ENCODE measurements at regions not wholly inside any gene's neighbourhood (a gene's known extent, or its start where the extent isn't known, plus 50 kb on each side); places are given as distances from the start of the nearest gene placed in this dataset.

DNA sequence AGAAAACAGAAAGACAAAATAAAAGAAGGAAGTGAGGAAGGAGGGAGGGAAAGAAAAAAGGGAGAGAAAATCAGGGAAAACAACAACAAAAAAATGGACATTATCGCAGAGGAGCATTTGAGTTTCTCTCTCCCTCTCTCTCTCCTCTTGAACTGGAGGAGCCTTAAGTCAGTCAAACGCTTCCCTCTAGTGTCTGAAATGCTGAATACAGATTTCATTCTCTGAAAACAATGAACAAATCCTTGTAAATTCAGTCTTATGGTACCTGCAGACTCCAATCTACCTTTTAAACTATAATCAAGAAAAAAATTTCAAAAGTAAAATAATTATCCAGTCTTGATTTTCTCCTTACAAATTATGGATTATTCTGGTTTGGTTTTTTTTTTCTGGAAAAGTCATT lies 89.2 kb upstream of the PFKP start:
- no peak overlapping the region for H3K27ac Mint-ChIP-seq

DNA sequence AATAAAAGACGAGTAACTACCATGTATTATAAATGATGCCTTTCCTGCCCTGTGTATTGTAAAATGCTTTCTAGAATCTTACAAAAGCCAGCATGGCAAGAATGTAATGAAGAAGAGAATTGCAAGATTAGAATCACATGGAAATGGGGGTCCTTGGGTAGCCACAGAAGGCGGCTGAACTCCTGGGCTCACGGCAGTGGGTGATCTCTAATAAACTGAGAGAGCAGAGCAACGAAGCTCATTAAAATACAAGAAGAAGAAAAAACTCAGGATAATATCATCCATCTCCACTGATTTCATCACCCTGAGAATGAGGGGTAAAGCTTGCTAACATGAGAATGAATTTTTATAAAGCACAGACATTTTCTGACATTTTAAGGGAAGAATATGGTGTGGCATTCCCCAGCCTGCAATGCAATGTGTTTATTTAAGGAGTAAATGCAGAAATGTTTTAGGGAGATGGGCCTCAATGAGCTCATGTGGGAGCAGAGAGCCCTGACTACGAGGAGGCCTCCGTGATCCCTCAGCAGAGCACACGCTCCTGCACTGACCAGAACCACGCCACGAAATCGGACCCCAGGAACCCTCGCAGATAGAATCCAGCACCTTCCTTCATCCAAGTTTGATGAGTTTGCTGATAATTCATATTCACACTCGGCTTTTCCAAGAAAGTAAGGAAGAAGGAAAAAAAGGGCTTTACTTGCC lies 92.7 kb upstream of the PFKP start:
- Mint-ChIP-seq H3K4me3 (no peak overlapping the region), H3K27ac (no peak overlapping the region), H3K9me3 (no peaks in the 10 kb centered on the region), H3K36me3 (ENCODE audit: insufficient read depth) (no peaks in the 10 kb centered on the region), H3K4me1 (ENCODE audit: low read depth in 2 of 2) (no peaks in the 10 kb centered on the region), H3K27me3 (peaks cover 8 to 12% of the 10 kb centered on the region in 2 donors)
- DNase-seq, result no peak
- no peak for ATAC-seq (replicated peaks)

More for the DNA sequence above, 89.2 kb upstream of the PFKP start:
- Mint-ChIP-seq H3K27me3 (peaks cover 10 to 32% of the 10 kb centered on the region in 2 donors), H3K4me1 (ENCODE audit: low read depth in 2 of 2) (no peaks in the 10 kb centered on the region), H3K9me3 (no peaks in the 10 kb centered on the region), H3K4me3 (no peak overlapping the region), H3K36me3 (ENCODE audit: insufficient read depth) (no peaks in the 10 kb centered on the region)
- ATAC-seq (replicated peaks) (no peak), DNase-seq (no peak)

DNA sequence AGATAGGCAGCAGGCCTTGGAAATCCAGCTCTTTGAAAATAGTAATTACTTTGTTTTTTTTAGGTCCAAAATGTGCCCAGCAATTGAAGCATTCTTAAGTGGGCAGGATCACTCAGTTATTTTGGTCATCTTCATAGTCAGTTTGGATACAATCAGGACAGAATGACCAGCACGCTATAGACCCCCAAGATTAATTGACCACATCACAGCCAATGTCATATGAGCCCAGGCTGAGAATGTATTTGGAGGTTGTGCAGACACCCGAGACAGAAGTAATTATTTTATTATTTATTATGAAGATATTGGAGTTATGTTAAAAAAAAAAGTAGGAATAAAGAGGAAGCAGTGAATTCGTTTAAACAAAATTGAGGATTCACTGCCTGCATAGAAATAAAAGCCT lies 93.3 kb upstream of the PFKP start:
- Mint-ChIP-seq H3K4me3 (no peak overlapping the region), H3K36me3 (ENCODE audit: insufficient read depth) (no peaks in the 10 kb centered on the region), H3K9me3 (no peaks in the 10 kb centered on the region), H3K4me1 (ENCODE audit: low read depth in 2 of 2) (no peaks in the 10 kb centered on the region), H3K27ac (no peak overlapping the region), H3K27me3 (peaks cover 8 to 12% of the 10 kb centered on the region in 2 donors)
- ATAC-seq (replicated peaks) (no peak), DNase-seq (no peak)

DNA sequence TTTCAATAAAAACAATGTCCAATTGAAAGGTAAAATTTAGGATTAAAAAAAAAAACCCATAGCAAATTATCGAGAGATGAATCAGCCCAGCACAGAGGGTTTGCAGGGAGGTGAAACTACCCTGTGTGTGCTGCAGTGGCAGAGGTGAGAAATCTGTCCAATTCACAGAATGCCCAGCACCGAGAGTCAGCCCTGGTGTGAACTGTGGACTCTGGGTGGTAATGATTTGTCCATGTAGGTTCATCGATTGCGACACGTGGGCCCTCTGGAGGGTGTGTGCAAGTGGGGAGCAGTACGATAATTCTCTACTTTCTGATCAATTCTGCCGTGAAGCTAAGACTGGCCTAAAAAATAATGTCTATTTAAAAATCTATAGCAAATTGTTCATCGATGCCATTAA lies 94.5 kb upstream of the PFKP start:
- no peaks in the 10 kb centered on the region for H3K9me3 Mint-ChIP-seq
- DNase-seq (no peak), ATAC-seq (replicated peaks) (no peak)
- no peak overlapping the region for H3K27ac Mint-ChIP-seq
- H3K27me3 Mint-ChIP-seq, result peaks cover 10 to 18% of the 10 kb centered on the region in 2 donors
- no peak overlapping the region for H3K4me3 Mint-ChIP-seq
- H3K4me1 Mint-ChIP-seq (ENCODE audit: low read depth in 2 of 2), result no peaks in the 10 kb centered on the region
- H3K36me3 Mint-ChIP-seq (ENCODE audit: insufficient read depth), result no peaks in the 10 kb centered on the region

DNA sequence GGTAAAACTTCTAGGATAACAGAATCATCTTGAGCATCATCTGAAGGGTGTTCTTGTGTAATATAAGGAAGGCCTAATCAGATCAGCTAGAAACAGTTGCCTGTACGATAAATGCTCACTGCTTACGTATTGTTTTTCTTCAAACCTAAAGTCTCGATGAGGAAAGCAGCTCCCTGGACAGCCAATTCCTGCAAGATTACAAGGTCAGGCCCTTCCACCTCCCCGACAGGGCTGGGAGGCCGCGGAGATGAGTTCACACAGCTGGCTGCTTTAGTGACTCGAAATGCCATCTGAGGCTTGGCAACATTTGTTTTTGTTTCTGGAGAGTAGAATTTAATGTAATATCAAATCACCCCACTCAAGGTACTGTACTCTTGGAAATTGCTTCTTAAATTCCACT lies 95.1 kb upstream of the PFKP start:
- no peak overlapping the region for H3K27ac Mint-ChIP-seq
- H3K4me1 Mint-ChIP-seq (ENCODE audit: low read depth in 2 of 2), result no peaks in the 10 kb centered on the region
- no peak overlapping the region for H3K4me3 Mint-ChIP-seq
- DNase-seq (no peak), ATAC-seq (replicated peaks) (no peak)
- no peaks in the 10 kb centered on the region for H3K36me3 Mint-ChIP-seq (ENCODE audit: insufficient read depth)
- H3K27me3 Mint-ChIP-seq, result peaks cover 16 to 24% of the 10 kb centered on the region in 2 donors
- H3K9me3 Mint-ChIP-seq, result no peaks in the 10 kb centered on the region

DNA sequence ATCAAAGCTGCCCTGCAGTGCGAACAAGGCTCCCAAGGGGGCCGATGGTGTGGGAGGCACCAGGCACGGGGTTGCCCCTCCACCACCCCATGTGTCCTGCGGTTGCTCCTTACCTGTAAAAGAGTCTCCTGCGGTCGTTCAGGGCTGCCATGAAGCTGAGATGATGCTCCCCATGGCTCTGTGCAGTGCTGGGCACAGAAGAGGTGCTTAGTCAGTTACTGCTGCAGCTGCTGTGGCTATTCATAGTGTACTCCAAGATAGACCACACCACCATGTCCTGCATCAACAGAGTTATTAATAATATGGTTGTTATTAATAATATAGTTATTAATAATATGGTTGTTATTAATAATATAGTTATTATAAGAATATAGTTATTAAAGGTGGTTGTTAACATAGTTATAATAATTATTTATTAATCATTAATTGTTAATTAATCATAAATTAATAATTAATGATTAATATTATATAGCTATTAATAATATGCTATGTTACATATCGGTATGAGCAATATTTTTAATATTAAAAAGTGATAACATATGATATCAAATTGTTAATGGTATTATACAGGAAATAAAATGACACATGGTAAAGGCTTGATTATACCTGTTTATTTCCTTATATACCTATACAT lies 97.0 kb upstream of the PFKP start:
- ATAC-seq (replicated peaks), result no peak
- peaks cover 30 to 31% of the 10 kb centered on the region in 2 donors for H3K27me3 Mint-ChIP-seq

DNA sequence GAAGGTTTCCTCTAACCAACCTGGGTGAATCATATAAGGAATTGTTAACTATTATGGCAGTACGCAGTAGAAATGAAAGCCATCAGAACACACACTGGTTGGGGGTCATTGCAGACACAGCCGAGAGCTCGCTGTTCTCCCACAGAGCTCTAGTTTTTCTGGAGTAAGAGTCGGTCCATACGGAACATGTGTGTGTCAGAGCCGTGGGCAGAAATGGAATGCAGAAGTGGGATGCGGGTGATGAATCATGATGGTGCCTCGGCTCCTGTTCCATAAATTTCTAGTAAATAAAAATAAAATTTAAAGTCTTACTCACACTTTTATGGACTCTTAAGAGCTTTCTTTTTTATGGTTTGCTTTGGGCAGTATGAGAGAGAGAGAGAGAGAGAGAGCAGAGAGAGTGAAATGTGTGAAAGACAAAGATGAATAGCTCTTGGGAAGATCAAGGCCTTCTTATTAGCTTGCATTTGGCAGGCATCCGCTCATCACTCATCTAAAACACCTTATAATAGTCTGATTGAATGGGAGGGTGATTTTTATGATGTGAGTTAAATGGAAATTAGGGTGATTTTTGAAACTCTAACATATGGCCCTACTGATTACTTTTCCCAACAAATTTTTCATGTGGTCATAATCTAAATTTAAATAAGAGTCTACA lies 98.8 kb upstream of the PFKP start:
- H3K9me3 Mint-ChIP-seq, result no peaks in the 10 kb centered on the region
- peaks cover 34 to 37% of the 10 kb centered on the region in 2 donors for H3K27me3 Mint-ChIP-seq
- no peak overlapping the region for H3K4me3 Mint-ChIP-seq
- H3K27ac Mint-ChIP-seq, result no peak overlapping the region
- H3K4me1 Mint-ChIP-seq (ENCODE audit: low read depth in 2 of 2), result no peaks in the 10 kb centered on the region
- ATAC-seq (replicated peaks) (no peak), DNase-seq (no peak)
- H3K36me3 Mint-ChIP-seq (ENCODE audit: insufficient read depth), result no peaks in the 10 kb centered on the region

More for the DNA sequence above, 97.0 kb upstream of the PFKP start:
- no peak overlapping the region for H3K4me3 Mint-ChIP-seq
- H3K9me3 Mint-ChIP-seq, result no peaks in the 10 kb centered on the region
- H3K27ac Mint-ChIP-seq, result no peak overlapping the region
- H3K4me1 Mint-ChIP-seq (ENCODE audit: low read depth in 2 of 2), result no peaks in the 10 kb centered on the region
- no peak for DNase-seq
- H3K36me3 Mint-ChIP-seq (ENCODE audit: insufficient read depth), result no peaks in the 10 kb centered on the region

DNA sequence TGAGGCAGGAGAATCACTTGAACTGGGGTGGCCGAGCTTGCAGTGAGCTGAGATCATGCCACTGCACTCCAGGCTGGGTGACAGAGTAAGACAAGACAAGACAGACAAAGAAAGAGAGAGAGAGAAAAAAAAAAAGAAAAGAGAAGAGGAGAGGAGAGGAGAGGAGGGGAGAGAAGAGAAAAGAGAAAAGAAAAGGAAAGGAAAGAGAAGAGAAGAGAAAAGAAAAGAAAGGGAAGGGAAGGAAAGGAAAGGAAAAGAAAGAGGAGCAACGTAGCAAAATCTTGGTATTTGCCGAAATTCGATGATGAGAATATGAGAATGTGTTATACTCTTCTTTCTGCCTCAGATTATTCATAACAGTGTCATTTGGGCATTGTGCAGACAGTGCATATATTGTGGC lies 101.2 kb upstream of the PFKP start:
- ATAC-seq (replicated peaks) (no peak), DNase-seq (no peak)
- peaks cover 43 to 49% of the 10 kb centered on the region in 2 donors for H3K27me3 Mint-ChIP-seq
- H3K27ac Mint-ChIP-seq, result no peak overlapping the region
- H3K4me1 Mint-ChIP-seq (ENCODE audit: low read depth in 2 of 2), result no peaks in the 10 kb centered on the region
- no peak overlapping the region for H3K4me3 Mint-ChIP-seq
- no peaks in the 10 kb centered on the region for H3K9me3 Mint-ChIP-seq
- H3K36me3 Mint-ChIP-seq (ENCODE audit: insufficient read depth), result no peaks in the 10 kb centered on the region

DNA sequence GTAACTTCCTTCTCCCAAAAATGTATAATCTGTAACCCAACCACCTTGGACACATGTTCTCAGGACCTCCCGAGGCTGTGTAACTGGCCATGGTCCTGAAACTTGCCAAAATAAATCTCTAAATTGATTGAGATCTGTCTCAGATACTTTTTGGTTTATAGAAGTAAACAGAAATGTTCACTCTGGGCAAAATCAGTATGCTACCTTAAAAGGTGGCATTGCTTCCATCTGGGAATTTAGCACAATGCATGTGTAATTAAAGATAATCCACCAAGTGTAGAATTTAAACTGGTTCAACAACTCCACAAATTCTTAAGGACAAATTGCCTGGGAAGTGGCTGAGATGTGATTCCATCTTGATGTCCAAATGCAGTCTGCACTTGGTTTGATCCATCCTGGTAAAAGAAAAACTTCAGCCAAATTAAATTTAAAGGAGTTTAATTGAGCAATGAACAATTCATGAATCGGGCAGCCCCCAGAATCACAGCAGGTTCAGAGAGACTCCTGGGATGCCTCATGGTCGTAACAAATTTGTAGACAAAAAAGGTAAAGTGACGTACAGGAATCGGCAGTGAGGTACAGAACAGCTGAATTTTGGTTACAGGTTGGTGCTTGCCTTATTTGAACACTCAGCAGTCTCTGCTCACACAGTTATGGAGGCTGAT lies 102.6 kb upstream of the PFKP start:
- no peaks in the 10 kb centered on the region for H3K9me3 Mint-ChIP-seq
- ATAC-seq (replicated peaks) (no peak), DNase-seq (no peak)
- peaks cover 48 to 49% of the 10 kb centered on the region in 2 donors for H3K27me3 Mint-ChIP-seq
- no peak overlapping the region for H3K27ac Mint-ChIP-seq
- no peaks in the 10 kb centered on the region for H3K4me1 Mint-ChIP-seq (ENCODE audit: low read depth in 2 of 2)
- H3K4me3 Mint-ChIP-seq, result no peak overlapping the region
- no peaks in the 10 kb centered on the region for H3K36me3 Mint-ChIP-seq (ENCODE audit: insufficient read depth)

DNA sequence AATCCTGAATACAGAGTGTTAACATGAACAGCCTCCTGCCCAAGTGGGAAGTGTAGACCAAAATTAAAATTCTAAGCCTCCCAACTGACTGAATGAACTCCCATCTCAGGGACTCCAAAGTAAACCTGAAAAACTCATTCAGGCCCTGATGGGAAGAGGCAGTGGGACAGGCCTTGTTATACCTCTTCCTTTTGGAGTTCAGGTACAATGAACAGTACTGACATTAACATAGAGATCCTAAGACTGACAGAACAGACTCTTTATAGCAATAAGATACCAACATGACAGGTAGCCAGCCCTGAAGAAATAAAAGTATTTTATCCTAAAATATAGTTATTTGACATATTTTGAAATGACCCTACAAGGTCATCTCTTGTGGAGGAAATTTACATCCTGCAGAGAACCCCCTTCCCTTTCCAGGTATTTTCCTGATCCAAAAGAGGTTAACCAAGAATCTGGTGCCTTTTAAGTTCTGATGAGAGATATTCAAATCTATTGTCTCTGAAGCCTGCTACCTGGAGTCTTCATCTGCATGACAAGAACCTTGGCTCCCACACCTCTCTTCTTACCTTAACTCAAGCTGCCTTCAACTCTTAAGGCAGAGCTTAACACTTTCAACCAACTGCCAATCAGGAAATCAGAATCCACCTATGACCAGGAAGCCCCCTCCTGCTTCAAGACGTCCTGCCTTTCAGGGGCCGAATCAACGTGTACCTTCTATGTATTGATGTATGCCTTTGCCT lies 103.3 kb upstream of the PFKP start:
- no peaks in the 10 kb centered on the region for H3K4me1 Mint-ChIP-seq (ENCODE audit: low read depth in 2 of 2)
- ATAC-seq (replicated peaks) (no peak), DNase-seq (no peak)
- H3K4me3 Mint-ChIP-seq, result no peak overlapping the region
- H3K9me3 Mint-ChIP-seq, result no peaks in the 10 kb centered on the region
- H3K27me3 Mint-ChIP-seq, result peaks cover 49 to 51% of the 10 kb centered on the region in 2 donors
- H3K36me3 Mint-ChIP-seq (ENCODE audit: insufficient read depth), result no peaks in the 10 kb centered on the region
- H3K27ac Mint-ChIP-seq, result no peak overlapping the region

DNA sequence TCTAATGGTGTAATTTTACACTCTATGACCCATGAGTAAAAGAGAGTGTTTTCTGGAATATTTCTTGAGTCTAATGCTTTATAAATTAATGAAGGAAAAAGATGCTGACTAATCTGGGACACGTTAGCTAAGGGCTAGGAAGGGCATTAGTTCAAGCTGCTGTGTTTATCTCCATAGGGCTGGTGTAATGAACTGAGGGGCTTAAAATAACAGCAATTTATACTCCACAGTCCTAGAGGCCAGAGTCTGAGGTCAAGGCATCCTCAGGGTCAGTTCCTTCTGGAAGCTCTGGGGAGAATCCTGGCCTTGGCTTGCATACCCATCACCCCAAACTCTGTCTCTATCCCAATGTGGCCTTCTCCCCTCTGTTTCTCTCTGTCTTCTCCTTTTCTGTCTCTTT lies 105.2 kb upstream of the PFKP start:
- DNase-seq (no peak), ATAC-seq (replicated peaks) (no peak)
- no peaks in the 10 kb centered on the region for H3K4me1 Mint-ChIP-seq (ENCODE audit: low read depth in 2 of 2)
- H3K9me3 Mint-ChIP-seq, result no peaks in the 10 kb centered on the region
- H3K36me3 Mint-ChIP-seq (ENCODE audit: insufficient read depth), result no peaks in the 10 kb centered on the region
- no peak overlapping the region for H3K27ac Mint-ChIP-seq
- no peak overlapping the region for H3K4me3 Mint-ChIP-seq
- peaks cover 43 to 49% of the 10 kb centered on the region in 2 donors for H3K27me3 Mint-ChIP-seq

DNA sequence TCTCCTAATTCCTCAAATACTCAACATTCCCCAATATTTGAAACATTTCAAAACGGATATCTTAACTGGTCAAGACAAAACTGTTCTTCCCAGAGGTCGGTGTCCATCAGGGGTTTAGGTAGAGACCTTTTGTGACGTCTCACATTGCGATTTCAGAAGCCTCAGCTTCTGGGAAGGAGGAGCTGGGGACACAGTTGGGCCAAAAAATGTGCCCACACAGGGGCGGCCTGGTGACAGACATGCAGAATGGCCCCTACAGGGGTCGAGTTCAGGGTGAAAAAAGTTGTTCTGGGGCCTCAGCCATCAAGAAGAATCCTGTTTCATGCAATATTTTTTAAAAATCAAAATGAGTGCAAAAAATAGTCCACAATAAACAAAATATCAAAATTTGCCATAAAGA lies 108.7 kb upstream of the PFKP start:
- no peaks in the 10 kb centered on the region for H3K4me1 Mint-ChIP-seq (ENCODE audit: low read depth in 2 of 2)
- no peak overlapping the region for H3K27ac Mint-ChIP-seq
- no peak overlapping the region for H3K4me3 Mint-ChIP-seq
- H3K36me3 Mint-ChIP-seq (ENCODE audit: insufficient read depth), result no peaks in the 10 kb centered on the region
- DNase-seq (no peak), ATAC-seq (replicated peaks) (no peak)
- H3K27me3 Mint-ChIP-seq, result peaks cover 24 to 42% of the 10 kb centered on the region in 2 donors
- H3K9me3 Mint-ChIP-seq, result no peaks in the 10 kb centered on the region

DNA sequence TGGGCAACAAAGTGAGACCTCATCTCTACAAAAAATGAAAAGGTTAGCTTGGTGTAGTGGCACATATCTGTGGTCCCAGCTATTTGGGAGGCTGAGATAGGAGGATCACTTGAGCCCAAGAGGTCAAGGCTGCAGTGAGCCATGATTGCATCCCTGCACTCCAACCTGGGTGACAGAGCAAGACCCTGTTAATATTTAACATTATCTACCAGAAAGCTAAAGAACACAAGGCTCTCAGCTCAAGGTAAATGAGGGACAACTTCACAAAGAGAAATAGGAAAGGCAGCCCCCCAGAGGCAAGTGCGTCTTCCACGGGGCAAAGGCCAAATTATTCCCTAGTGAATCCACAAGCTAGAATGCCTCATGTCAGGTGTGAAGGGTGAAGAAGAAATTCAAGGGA lies 109.6 kb upstream of the PFKP start:
- peaks cover 24 to 42% of the 10 kb centered on the region in 2 donors for H3K27me3 Mint-ChIP-seq
- H3K36me3 Mint-ChIP-seq (ENCODE audit: insufficient read depth), result no peaks in the 10 kb centered on the region
- H3K4me3 Mint-ChIP-seq, result no peak overlapping the region
- no peak overlapping the region for H3K27ac Mint-ChIP-seq
- ATAC-seq (replicated peaks), result no peak
- no peaks in the 10 kb centered on the region for H3K9me3 Mint-ChIP-seq
- no peaks in the 10 kb centered on the region for H3K4me1 Mint-ChIP-seq (ENCODE audit: low read depth in 2 of 2)
- DNase-seq, result no peak
